H9 (cell line): ENCODE measurements at regions not wholly inside any gene's neighbourhood (a gene's known extent, or its start where the extent isn't known, plus 50 kb on each side); places are given as distances from the start of the nearest gene placed in this dataset.
"Not testable (repeated sequence)": the region's sequence is repeated elsewhere in the genome, so short reads cannot be mapped to it uniquely, and the experiment has no call there.

ENCODE experiments used
- DNase-seq: peaks from one replicate; pipeline ENCODE4 v3.0.0-alpha.2; 2017
- H2AFZ ChIP-seq: one replicate; pipeline ENCODE4 v1.6.1; 2013; ENCODE audit warnings: mild to moderate bottlenecking, low read length, control low read depth, moderate library complexity
- H2AK5ac ChIP-seq: 2 replicates; pipeline ENCODE4 v1.6.1; 2013; ENCODE audit warnings: low read length, control low read depth, mixed read lengths; ENCODE audit not compliant: insufficient read length
- H2BK120ac ChIP-seq: one replicate; pipeline ENCODE4 v1.6.1; 2013; ENCODE audit warnings: low read depth, mild to moderate bottlenecking, low read length, control low read depth, inconsistent platforms; ENCODE audit not compliant: poor library complexity, severe bottlenecking
- H2BK12ac ChIP-seq: 2 replicates; pipeline ENCODE4 v1.6.1; 2013; ENCODE audit warnings: low read length, control low read depth, mixed read lengths, low read depth; ENCODE audit not compliant: insufficient read length
- H2BK15ac ChIP-seq: 2 replicates; pipeline ENCODE4 v1.6.1; 2013; ENCODE audit warnings: low read depth, low read length, control low read depth
- H2BK20ac ChIP-seq: one replicate; pipeline ENCODE4 v1.6.1; 2013; ENCODE audit warnings: low read depth, mild to moderate bottlenecking, low read length, control low read depth, inconsistent platforms; ENCODE audit not compliant: poor library complexity, severe bottlenecking
- H2BK5ac ChIP-seq: 2 replicates; pipeline ENCODE4 v1.6.1; 2013; ENCODE audit warnings: low read length, control low read depth, mixed read lengths; ENCODE audit not compliant: insufficient read length
- H3K14ac ChIP-seq: 2 replicates; pipeline ENCODE4 v1.6.1; 2013; ENCODE audit warnings: low read length, control low read depth; ENCODE audit not compliant: insufficient read depth
- H3K18ac ChIP-seq: 2 replicates; pipeline ENCODE4 v1.6.1; 2013; ENCODE audit warnings: low read depth, mild to moderate bottlenecking, mixed read lengths, low read length, control low read depth; ENCODE audit not compliant: insufficient read length
- H3K23ac ChIP-seq: 2 replicates; pipeline ENCODE4 v1.6.1; 2013; ENCODE audit warnings: low read length, control low read depth, mixed read lengths, low read depth; ENCODE audit not compliant: insufficient read length
- H3K23me2 ChIP-seq: 2 replicates; pipeline ENCODE4 v1.6.1; 2013; ENCODE audit warnings: low read depth, mild to moderate bottlenecking, mixed read lengths, low read length, control low read depth; ENCODE audit not compliant: insufficient read length, poor library complexity, severe bottlenecking
- H3K27ac ChIP-seq: 2 replicates; pipeline ENCODE4 v1.5.1; 2013; ENCODE audit warnings: low read length, control low read depth, mixed read lengths, low read depth; ENCODE audit not compliant: insufficient read length
- H3K27me3 ChIP-seq: 2 replicates; pipeline ENCODE4 v1.6.1; 2013; ENCODE audit warnings: low read length, control low read depth, inconsistent platforms; ENCODE audit not compliant: insufficient read depth
- H3K4ac ChIP-seq: 2 replicates; pipeline ENCODE4 v1.6.1; 2013; ENCODE audit warnings: low read depth, mild to moderate bottlenecking, control low read depth, inconsistent platforms, low read length, moderate library complexity
- H3K4me1 ChIP-seq: 2 replicates; pipeline ENCODE4 v1.6.1; 2013; ENCODE audit warnings: low read length, control low read depth, inconsistent platforms; ENCODE audit not compliant: insufficient read depth
- H3K4me2 ChIP-seq: 2 replicates; pipeline ENCODE4 v1.6.1; 2013; ENCODE audit warnings: low read length, control low read depth, mixed read lengths; ENCODE audit not compliant: insufficient read length, insufficient read depth
- H3K56ac ChIP-seq: 2 replicates; pipeline ENCODE4 v1.6.1; 2013; ENCODE audit warnings: low read depth, mild to moderate bottlenecking, mixed read lengths, low read length, control low read depth; ENCODE audit not compliant: insufficient read length
- H3K79me1 ChIP-seq: 2 replicates; pipeline ENCODE4 v1.6.1; 2013; ENCODE audit warnings: low read depth, mild to moderate bottlenecking, moderate library complexity, low read length, control low read depth, inconsistent platforms; ENCODE audit not compliant: insufficient read depth, poor library complexity, severe bottlenecking
- H3K79me2 ChIP-seq: 2 replicates; pipeline ENCODE4 v1.6.1; 2013; ENCODE audit warnings: low read length, control low read depth, inconsistent platforms; ENCODE audit not compliant: insufficient read depth
- H3K9ac ChIP-seq: 2 replicates; pipeline ENCODE4 v1.6.1; 2013; ENCODE audit warnings: low read length, control low read depth, mixed read lengths; ENCODE audit not compliant: insufficient read length; ENCODE audit errors: extremely low read depth
- H3K9me3 ChIP-seq: one replicate; pipeline ENCODE4 v1.6.1; 2013; ENCODE audit warnings: low read depth, low read length, inconsistent platforms; ENCODE audit not compliant: control insufficient read depth
- H3T11ph ChIP-seq: one replicate; pipeline ENCODE4 v1.6.1; 2013; ENCODE audit warnings: mild to moderate bottlenecking, low read length, control low read depth, inconsistent platforms
- H4K20me1 ChIP-seq: one replicate; pipeline ENCODE4 v1.6.1; 2013; ENCODE audit not compliant: control insufficient read depth, insufficient read length, insufficient read depth
- H4K5ac ChIP-seq: 2 replicates; pipeline ENCODE4 v1.6.1; 2013; ENCODE audit warnings: low read depth, mild to moderate bottlenecking, mixed read lengths, low read length, control low read depth; ENCODE audit not compliant: insufficient read length
- H4K8ac ChIP-seq: replicated peaks from 2 replicates; pipeline ENCODE4 v1.6.1; 2013; ENCODE audit warnings: low read length, control low read depth, mixed read lengths, low read depth; ENCODE audit not compliant: insufficient read length
- H4K91ac ChIP-seq: 2 replicates; pipeline ENCODE4 v1.6.1; 2013; ENCODE audit warnings: low read depth, mild to moderate bottlenecking, moderate library complexity, mixed read lengths, low read length, control low read depth; ENCODE audit not compliant: insufficient read length
- H3K27ac Mint-ChIP-seq, 3 experiments: 2 replicates in 2 of 3; 3 replicates in 1 of 3; pipeline ENCODE4 v1.8.0; 2020 to 2021; ENCODE audit warnings: mixed read lengths in 3 of 3, mild to moderate bottlenecking in 1 of 3, moderate library complexity in 1 of 3
- H3K27me3 Mint-ChIP-seq: 2 replicates; pipeline ENCODE4 v1.8.0; 2021; ENCODE audit warnings: low read depth, mild to moderate bottlenecking, moderate library complexity, mixed read lengths
- H3K36me3 Mint-ChIP-seq, 3 experiments: 2 replicates in 2 of 3; 3 replicates in 1 of 3; pipeline ENCODE4 v1.8.0; 2020 to 2021; ENCODE audit warnings: low read depth in 3 of 3, mixed read lengths in 3 of 3; ENCODE audit not compliant: insufficient read depth in 1 of 3
- H3K4me1 Mint-ChIP-seq, 2 experiments: 2 replicates each; pipeline ENCODE4 v1.8.0; 2020; ENCODE audit warnings: mixed read lengths in 2 of 2
- H3K4me3 Mint-ChIP-seq, 2 experiments: 2 replicates in 1 of 2; 3 replicates in 1 of 2; pipeline ENCODE4 v1.8.0; 2020 to 2021; ENCODE audit warnings: mild to moderate bottlenecking in 2 of 2, mixed read lengths in 2 of 2, moderate library complexity in 1 of 2
- H3K9me3 Mint-ChIP-seq, 2 experiments: 2 replicates in 1 of 2; 3 replicates in 1 of 2; pipeline ENCODE4 v1.8.0; 2020; ENCODE audit warnings: mild to moderate bottlenecking in 2 of 2, mixed read lengths in 2 of 2, moderate library complexity in 1 of 2
- CTCF ChIP-seq: fragments of 200-600 bp; sonication (generic); conservative IDR thresholded peaks from 3 replicates; pipeline ENCODE4 v1.8.0; 2021; ENCODE audit warnings: antibody characterized with exemption, mild to moderate bottlenecking
- WGBS: extraction: QIAGEN DNeasy Blood & Tissue Kit; methylation state at CpG from one replicate; pipeline ENCODE4 v1.1.7; 2013; ENCODE audit warnings: missing lambda C conversion rate, low lambda C conversion rate, mixed read lengths; ENCODE audit not compliant: insufficient read length; ENCODE audit errors: extremely low coverage; 5-methylcytosine and 5-hydroxymethylcytosine counted together

GRCh38 chr5:74389531-74390305 lies 250.8 kb downstream of the ENC1 start:
- Mint-ChIP-seq H3K27ac (no peak overlapping the region), H3K9me3 (no peaks in the 10 kb centered on the region), H3K36me3 (no peaks in the 10 kb centered on the region), H3K27me3 (peaks cover 24% of the 10 kb centered on the region), H3K4me1 (peaks cover 1 to 7% of the 10 kb centered on the region in 2 experiments; a peak in 3 of 4 replicates), H3K4me3 (no peak overlapping the region)
- DNase-seq, result no peak
- no peak for TF ChIP-seq CTCF
- Histone ChIP-seq H3K4me1 (no peaks in the 10 kb centered on the region), H2AFZ (no peak overlapping the region), H2BK20ac (no peak overlapping the region), H4K91ac (no peak overlapping the region), H3K23ac (no peak overlapping the region), H4K20me1 (no peaks in the 10 kb centered on the region), H3K27me3 (no peaks in the 10 kb centered on the region; the same call in 1 of the 2 replicates), H4K5ac (no peak overlapping the region), H3K9me3 (no peaks in the 10 kb centered on the region), H3K79me2 (no peaks in the 10 kb centered on the region), H2AK5ac (no peak overlapping the region), H2BK5ac (no peak overlapping the region), H2BK120ac (no peak overlapping the region), H3K4me2 (no peak overlapping the region), H3K18ac (no peak overlapping the region), H3K9ac (no peak overlapping the region), H2BK15ac (no peak overlapping the region), H3K27ac (no peak overlapping the region), H3K14ac (no peak overlapping the region), H3K23me2 (no peaks in the 10 kb centered on the region), H3K56ac (no peak overlapping the region), H3T11ph (no peak overlapping the region), H2BK12ac (no peak overlapping the region), H4K8ac (no peak overlapping the region), H3K79me1 (no peaks in the 10 kb centered on the region), H3K4ac (no peak overlapping the region)
- no CpG with 5 or more reads among the region's 2 CpGs for WGBS

- H4K5ac ChIP-seq, H3K27ac Mint-ChIP-seq, H2BK5ac ChIP-seq, H2BK12ac ChIP-seq, H3K23me2 ChIP-seq, H3K36me3 Mint-ChIP-seq, H3T11ph ChIP-seq, H2BK15ac ChIP-seq, H4K20me1 ChIP-seq, H3K56ac ChIP-seq, H3K4me1 ChIP-seq, H3K27ac ChIP-seq, H3K27me3 ChIP-seq, H3K4ac ChIP-seq, H2BK20ac ChIP-seq, H3K9me3 Mint-ChIP-seq, H3K9ac ChIP-seq, H2AK5ac ChIP-seq, H3K4me2 ChIP-seq, H3K18ac ChIP-seq, H2BK120ac ChIP-seq, H3K79me1 ChIP-seq, H3K14ac ChIP-seq, H3K79me2 ChIP-seq, H4K91ac ChIP-seq, H4K8ac ChIP-seq, H3K9me3 ChIP-seq, H2AFZ ChIP-seq, H3K4me3 Mint-ChIP-seq, DNase-seq, H3K23ac ChIP-seq: not testable (repeated sequence)
- H3K27me3 Mint-ChIP-seq, result peaks cover 11% of the 10 kb centered on the region
- no CpG with 5 or more reads among the region's 2 CpGs for WGBS
- H3K4me1 Mint-ChIP-seq, result peaks cover 0 to 11% of the 10 kb centered on the region in 2 experiments; a peak in 2 of 4 replicates
Observed at GRCh38 chr5:74388411-74388810, 252.1 kb downstream of the ENC1 start.
